SK-N-SH (cell line): ENCODE measurements at regions not wholly inside any gene's neighbourhood (a gene's known extent, or its start where the extent isn't known, plus 50 kb on each side); places are given as distances from the start of the nearest gene placed in this dataset.
A peak's percentile ranks its signal among the peaks of the same experiment; 100 is the strongest.

Experiments used
- CTCF ChIA-PET: fragments of 300-600, 350-600 bp; formaldehyde crosslinking; extraction: SDS; loops from one replicate; lab custom pipeline; 2021; lab: Yijun Ruan, JAX
- POLR2A ChIA-PET: fragments of 350-600 bp; sonication (Branson Sonifier 250); formaldehyde crosslinking; extraction: SDS; loops from one replicate; lab custom pipeline; 2020; ENCODE audit warnings: antibody characterized with exemption, inconsistent platforms; lab: Yijun Ruan, JAX
- DNase-seq: peaks from one replicate; pipeline ENCODE4 v3.0.0; 2012
- H2AFZ ChIP-seq: fragments of 200-600 bp; sonication (generic); 2 replicates; pipeline ENCODE4 v1.8.1; 2016; ENCODE audit warnings: antibody characterized with exemption, mild to moderate bottlenecking, low read depth
- H3F3A ChIP-seq: fragments of 200-600 bp; sonication (generic); replicated peaks from 2 replicates; pipeline ENCODE3; 2016; ENCODE audit warnings: antibody characterized with exemption, mild to moderate bottlenecking; ENCODE audit not compliant: insufficient read depth
- H3K27ac ChIP-seq, 2 experiments: fragments of 200-500 bp in 1 of 2; fragments of 200-600 bp in 1 of 2; sonication (Bioruptor generic) in 1 of 2; sonication (generic), shearing (Covaris generic) in 1 of 2; 2 replicates each; pipeline versions ENCODE4 v1.5.1 to v1.6.1; 2014 to 2016; ENCODE audit warnings: low read depth in 2 of 2, inconsistent platforms in 1 of 2, low read length in 1 of 2, mild to moderate bottlenecking in 1 of 2, mixed read lengths in 1 of 2
- H3K27me3 ChIP-seq: fragments of 200-600 bp; sonication (generic), shearing (Covaris generic); 2 replicates; pipeline ENCODE4 v1.6.1; 2016; ENCODE audit warnings: mixed run types; ENCODE audit not compliant: insufficient read depth
- H3K36me3 ChIP-seq, 2 experiments: fragments of 200-500 bp in 1 of 2; fragments of 200-600 bp in 1 of 2; sonication (Bioruptor generic) in 1 of 2; sonication (generic) in 1 of 2; replicated peaks in 1 of 2; 2 replicates each; pipeline versions ENCODE3 to v1.5.1; 2014 to 2016; ENCODE audit warnings: low read length in 1 of 2, mild to moderate bottlenecking in 1 of 2; ENCODE audit not compliant: insufficient read depth in 2 of 2, control insufficient read depth in 1 of 2
- H3K4me1 ChIP-seq, 2 experiments: fragments of 200-500 bp in 1 of 2; fragments of 200-600 bp in 1 of 2; sonication (Bioruptor generic) in 1 of 2; sonication (generic), shearing (Covaris generic) in 1 of 2; 2 replicates each; pipeline versions ENCODE4 v1.5.1 to v1.6.1; 2014 to 2016; ENCODE audit warnings: low read depth in 1 of 2, low read length in 1 of 2, mixed run types in 1 of 2; ENCODE audit not compliant: insufficient read depth in 2 of 2, control insufficient read depth in 1 of 2
- H3K4me2 ChIP-seq: fragments of 200-600 bp; sonication (generic), shearing (Covaris generic); 2 replicates; pipeline ENCODE4 v1.6.1; 2017; ENCODE audit warnings: mixed run types
- H3K4me3 ChIP-seq, 2 experiments: fragments of 200-500 bp in 1 of 2; fragments of 200-600 bp in 1 of 2; sonication (Bioruptor generic) in 1 of 2; sonication (generic), shearing (Covaris generic) in 1 of 2; 2 replicates each; pipeline versions ENCODE4 v1.5.1 to v1.8.1; 2014 to 2016; ENCODE audit warnings: low read depth in 2 of 2, inconsistent platforms in 1 of 2, low read length in 1 of 2, mild to moderate bottlenecking in 1 of 2, mixed read lengths in 1 of 2, moderate library complexity in 1 of 2
- H3K79me2 ChIP-seq: fragments of 200-600 bp; sonication (generic); 2 replicates; pipeline ENCODE4 v1.8.1; 2017; ENCODE audit warnings: mild to moderate bottlenecking; ENCODE audit not compliant: insufficient read depth
- H3K9ac ChIP-seq: fragments of 200-600 bp; sonication (generic); 2 replicates; pipeline ENCODE4 v1.6.1; 2017; ENCODE audit warnings: mixed run types
- H3K9me2 ChIP-seq: fragments of 200-600 bp; sonication (generic); 2 replicates; pipeline ENCODE4 v1.6.1; 2017; ENCODE audit warnings: mixed run types
- H3K9me3 ChIP-seq: fragments of 200-600 bp; sonication (generic); 2 replicates; pipeline ENCODE4 v1.6.1; 2017; ENCODE audit warnings: mixed run types, mild to moderate bottlenecking, moderate library complexity
- H4K20me1 ChIP-seq: fragments of 200-600 bp; sonication (generic); 2 replicates; pipeline ENCODE4 v1.6.1; 2017; ENCODE audit warnings: mild to moderate bottlenecking, mixed run types; ENCODE audit not compliant: insufficient read depth
- CHD2 ChIP-seq: fragments of 150-350 bp; IDR thresholded peaks from 2 replicates; pipeline ENCODE4 v1.6.1; 2018; ENCODE audit warnings: low read length; ENCODE audit not compliant: partially characterized antibody
- EP300 ChIP-seq, 2 experiments: IDR thresholded peaks; 2 replicates each; pipeline versions ENCODE4 v1.4.0 to v1.6.1; 2012; ENCODE audit warnings: borderline replicate concordance in 1 of 2, low read depth in 1 of 2, low read length in 1 of 2
- EZH2phosphoT487 ChIP-seq: fragments of 200-600 bp; sonication (generic); IDR thresholded peaks from 2 replicates; pipeline ENCODE4 v1.6.1; 2017; ENCODE audit warnings: low read depth, mixed run types, mild to moderate bottlenecking, antibody characterized with exemption, moderate library complexity, borderline replicate concordance
- FOXJ3 ChIP-seq: sonication (generic); formaldehyde crosslinking; IDR thresholded peaks from 2 replicates; pipeline ENCODE4 v1.5.1; 2020; ENCODE audit warnings: mild to moderate bottlenecking, missing genetic modification reagents
- JUND ChIP-seq: IDR thresholded peaks from 2 replicates; pipeline ENCODE4 v1.4.0; 2012
- NFIC ChIP-seq: IDR thresholded peaks from 2 replicates; pipeline ENCODE4 v1.4.0; 2012; ENCODE audit warnings: borderline replicate concordance
- NRF1 ChIP-seq: IDR thresholded peaks from 2 replicates; pipeline ENCODE4 v1.6.1; 2012; ENCODE audit warnings: low read depth, mild to moderate bottlenecking, low read length
- RAD21 ChIP-seq: IDR thresholded peaks from 2 replicates; pipeline ENCODE4 v1.6.1; 2012; ENCODE audit warnings: mild to moderate bottlenecking, low read length
- RFX5 ChIP-seq: IDR thresholded peaks from 2 replicates; pipeline ENCODE4 v1.6.1; 2012; ENCODE audit warnings: mild to moderate bottlenecking, improper control_type of control experiment, low read length
- SIN3A ChIP-seq: IDR thresholded peaks from 2 replicates; pipeline ENCODE4 v1.6.1; 2012; ENCODE audit warnings: low read depth, mild to moderate bottlenecking, low read length, moderate library complexity, borderline replicate concordance
- YY1 ChIP-seq: IDR thresholded peaks from 2 replicates; pipeline ENCODE4 v1.4.0; 2012; ENCODE audit warnings: low read depth, mild to moderate bottlenecking
- WGBS: methylation state at CpG from one replicate; pipeline ENCODE4 v1.1.6; 2017; ENCODE audit warnings: low lambda C conversion rate; 5-methylcytosine and 5-hydroxymethylcytosine counted together
- TF ChIP-seq, protein P1 (sequence below): fragments of 150-350 bp; IDR thresholded peaks from 2 replicates; pipeline ENCODE4 v1.6.1; 2017; ENCODE audit warnings: antibody characterized with exemption, low read length, low read depth, borderline replicate concordance
- TF ChIP-seq, protein P2 (sequence below): IDR thresholded peaks from 2 replicates; pipeline ENCODE4; 2012
- TF ChIP-seq, protein P3 (sequence below): fragments of 150-350 bp; IDR thresholded peaks from 2 replicates; pipeline ENCODE4 v1.6.1; 2016; ENCODE audit warnings: mild to moderate bottlenecking, low read depth, low read length
- TF ChIP-seq, protein P4 (sequence below): IDR thresholded peaks from 2 replicates; pipeline ENCODE4 v1.4.0; 2012; ENCODE audit warnings: low read depth, borderline replicate concordance

- H3K4me3 ChIP-seq, result no peak overlapping the region
- 39% methylated on average over 3 of the region's 3 CpGs for WGBS
- TF ChIP-seq NFIC (no peak), RFX5 (no peak), EP300 (IDR thresholded peaks at IDR 0.05; ENCODE audit: borderline replicate concordance in 1 of 2, low read depth in 1 of 2, low read length in 1 of 2) (no peak), FOXJ3 (no peak), SIN3A (no peak)
- TF ChIP-seq, protein P1, sequence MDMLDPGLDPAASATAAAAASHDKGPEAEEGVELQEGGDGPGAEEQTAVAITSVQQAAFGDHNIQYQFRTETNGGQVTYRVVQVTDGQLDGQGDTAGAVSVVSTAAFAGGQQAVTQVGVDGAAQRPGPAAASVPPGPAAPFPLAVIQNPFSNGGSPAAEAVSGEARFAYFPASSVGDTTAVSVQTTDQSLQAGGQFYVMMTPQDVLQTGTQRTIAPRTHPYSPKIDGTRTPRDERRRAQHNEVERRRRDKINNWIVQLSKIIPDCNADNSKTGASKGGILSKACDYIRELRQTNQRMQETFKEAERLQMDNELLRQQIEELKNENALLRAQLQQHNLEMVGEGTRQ, result no peak
- peak overlapping the region in 1 of 2 experiments; percentile 55; a peak in 1 of 4 replicates for H3K27ac ChIP-seq
- no peaks in the 10 kb centered on the region for H3K79me2 ChIP-seq
- no peak overlapping the region for H2AFZ ChIP-seq
- DNase-seq, result no peak
- CTCF ChIA-PET, result no interaction called here
- no peaks in the 10 kb centered on the region for H3K27me3 ChIP-seq
- H3K4me2 ChIP-seq, result no peak overlapping the region
- no peaks in the 10 kb centered on the region for H3K9me3 ChIP-seq
- no peaks in the 10 kb centered on the region for H3K36me3 ChIP-seq
- H3K4me1 ChIP-seq, result peaks cover 0 to 11% of the 10 kb centered on the region in 2 experiments; a peak in 2 of 4 replicates
- POLR2A ChIA-PET, result no interaction called here
- H4K20me1 ChIP-seq, result no peaks in the 10 kb centered on the region
- H3K9me2 ChIP-seq, result no peaks in the 10 kb centered on the region
- H3F3A ChIP-seq, result no peaks in the 10 kb centered on the region
- no peak overlapping the region for H3K9ac ChIP-seq
These were observed 151.0 kb upstream of the RXFP2 start for GRCh38 chr13:31588316-31588715.

GRCh38 chr13:31588893-31589292 is 150.4 kb upstream of the RXFP2 start:
- no peak for DNase-seq
- no peak overlapping the region for H3K4me2 ChIP-seq
- no peaks in the 10 kb centered on the region for H3K79me2 ChIP-seq
- no peaks in the 10 kb centered on the region for H4K20me1 ChIP-seq
- peak overlapping the region in 1 of 2 experiments; percentile 47; a peak in 1 of 4 replicates for H3K27ac ChIP-seq
- ChIA-PET POLR2A (no interaction called here), CTCF (no interaction called here)
- H3K9me3 ChIP-seq, result no peaks in the 10 kb centered on the region
- TF ChIP-seq CHD2, result no peak
- TF ChIP-seq, protein P2, sequence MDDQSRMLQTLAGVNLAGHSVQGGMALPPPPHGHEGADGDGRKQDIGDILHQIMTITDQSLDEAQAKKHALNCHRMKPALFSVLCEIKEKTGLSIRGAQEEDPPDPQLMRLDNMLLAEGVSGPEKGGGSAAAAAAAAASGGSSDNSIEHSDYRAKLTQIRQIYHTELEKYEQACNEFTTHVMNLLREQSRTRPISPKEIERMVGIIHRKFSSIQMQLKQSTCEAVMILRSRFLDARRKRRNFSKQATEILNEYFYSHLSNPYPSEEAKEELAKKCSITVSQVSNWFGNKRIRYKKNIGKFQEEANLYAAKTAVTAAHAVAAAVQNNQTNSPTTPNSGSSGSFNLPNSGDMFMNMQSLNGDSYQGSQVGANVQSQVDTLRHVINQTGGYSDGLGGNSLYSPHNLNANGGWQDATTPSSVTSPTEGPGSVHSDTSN, result no peak
- no peak for TF ChIP-seq RAD21
- TF ChIP-seq, protein P3, sequence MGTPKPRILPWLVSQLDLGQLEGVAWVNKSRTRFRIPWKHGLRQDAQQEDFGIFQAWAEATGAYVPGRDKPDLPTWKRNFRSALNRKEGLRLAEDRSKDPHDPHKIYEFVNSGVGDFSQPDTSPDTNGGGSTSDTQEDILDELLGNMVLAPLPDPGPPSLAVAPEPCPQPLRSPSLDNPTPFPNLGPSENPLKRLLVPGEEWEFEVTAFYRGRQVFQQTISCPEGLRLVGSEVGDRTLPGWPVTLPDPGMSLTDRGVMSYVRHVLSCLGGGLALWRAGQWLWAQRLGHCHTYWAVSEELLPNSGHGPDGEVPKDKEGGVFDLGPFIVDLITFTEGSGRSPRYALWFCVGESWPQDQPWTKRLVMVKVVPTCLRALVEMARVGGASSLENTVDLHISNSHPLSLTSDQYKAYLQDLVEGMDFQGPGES, result no peak
- TF ChIP-seq NRF1, result no peak
- TF ChIP-seq NFIC, result no peak
- no peak for TF ChIP-seq JUND
- TF ChIP-seq EZH2phosphoT487, result no peak
- no peak for TF ChIP-seq YY1
- no peak for TF ChIP-seq EP300 (IDR thresholded peaks at IDR 0.05; ENCODE audit: borderline replicate concordance in 1 of 2, low read depth in 1 of 2, low read length in 1 of 2)
- TF ChIP-seq, protein P4, sequence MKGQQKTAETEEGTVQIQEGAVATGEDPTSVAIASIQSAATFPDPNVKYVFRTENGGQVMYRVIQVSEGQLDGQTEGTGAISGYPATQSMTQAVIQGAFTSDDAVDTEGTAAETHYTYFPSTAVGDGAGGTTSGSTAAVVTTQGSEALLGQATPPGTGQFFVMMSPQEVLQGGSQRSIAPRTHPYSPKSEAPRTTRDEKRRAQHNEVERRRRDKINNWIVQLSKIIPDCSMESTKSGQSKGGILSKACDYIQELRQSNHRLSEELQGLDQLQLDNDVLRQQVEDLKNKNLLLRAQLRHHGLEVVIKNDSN, result no peak
- no peak overlapping the region for H3K4me3 ChIP-seq
- peaks cover 0 to 11% of the 10 kb centered on the region in 2 experiments; a peak in 2 of 4 replicates for H3K4me1 ChIP-seq
- H3K9ac ChIP-seq, result no peak overlapping the region
- H2AFZ ChIP-seq, result no peak overlapping the region
- no peaks in the 10 kb centered on the region for H3K36me3 ChIP-seq
- H3F3A ChIP-seq, result no peaks in the 10 kb centered on the region
- H3K27me3 ChIP-seq, result no peaks in the 10 kb centered on the region
- WGBS, result 25% methylated on average over 1 of the region's 1 CpG
- H3K9me2 ChIP-seq, result no peaks in the 10 kb centered on the region
